DOHH2 (cell line): ENCODE measurements at regions not wholly inside any gene's neighbourhood (a gene's known extent, or its start where the extent isn't known, plus 50 kb on each side); places are given as distances from the start of the nearest gene placed in this dataset.

Experiments used
- EZH2phosphoT487 ChIP-seq: fragments of 200-600 bp; sonication (generic); IDR thresholded peaks from 2 replicates; pipeline ENCODE4 v1.6.1; 2017; ENCODE audit warnings: borderline replicate concordance, mild to moderate bottlenecking, antibody characterized with exemption, low read length, moderate library complexity, mixed read lengths
- TF ChIP-seq, protein P1 (sequence below): fragments of 200-600 bp; sonication (generic); IDR thresholded peaks from one replicate; pipeline ENCODE4 v1.5.1; 2014; ENCODE audit warnings: antibody characterized with exemption, mild to moderate bottlenecking, low read depth, low read length; ENCODE audit not compliant: poor library complexity, severe bottlenecking

- TF ChIP-seq, protein P1, sequence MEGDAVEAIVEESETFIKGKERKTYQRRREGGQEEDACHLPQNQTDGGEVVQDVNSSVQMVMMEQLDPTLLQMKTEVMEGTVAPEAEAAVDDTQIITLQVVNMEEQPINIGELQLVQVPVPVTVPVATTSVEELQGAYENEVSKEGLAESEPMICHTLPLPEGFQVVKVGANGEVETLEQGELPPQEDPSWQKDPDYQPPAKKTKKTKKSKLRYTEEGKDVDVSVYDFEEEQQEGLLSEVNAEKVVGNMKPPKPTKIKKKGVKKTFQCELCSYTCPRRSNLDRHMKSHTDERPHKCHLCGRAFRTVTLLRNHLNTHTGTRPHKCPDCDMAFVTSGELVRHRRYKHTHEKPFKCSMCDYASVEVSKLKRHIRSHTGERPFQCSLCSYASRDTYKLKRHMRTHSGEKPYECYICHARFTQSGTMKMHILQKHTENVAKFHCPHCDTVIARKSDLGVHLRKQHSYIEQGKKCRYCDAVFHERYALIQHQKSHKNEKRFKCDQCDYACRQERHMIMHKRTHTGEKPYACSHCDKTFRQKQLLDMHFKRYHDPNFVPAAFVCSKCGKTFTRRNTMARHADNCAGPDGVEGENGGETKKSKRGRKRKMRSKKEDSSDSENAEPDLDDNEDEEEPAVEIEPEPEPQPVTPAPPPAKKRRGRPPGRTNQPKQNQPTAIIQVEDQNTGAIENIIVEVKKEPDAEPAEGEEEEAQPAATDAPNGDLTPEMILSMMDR, result no peak
- no peak for TF ChIP-seq EZH2phosphoT487
These were observed 292.7 kb downstream of the TFAP2A start for GRCh38 chr6:10122164-10122563.
